WTC11 (cell line): ENCODE measurements at regions not wholly inside any gene's neighbourhood (a gene's known extent, or its start where the extent isn't known, plus 50 kb on each side); places are given as distances from the start of the nearest gene placed in this dataset.

Experiments used
- CREM ChIP-seq: sonication (generic); formaldehyde crosslinking; IDR thresholded peaks from 2 replicates; pipeline ENCODE4 v1.8.1; 2022; ENCODE audit warnings: mild to moderate bottlenecking, missing genetic modification reagents, moderate library complexity
- CTCF ChIP-seq: fragments of 200-600 bp; IDR thresholded peaks from 2 replicates; pipeline ENCODE4 v1.8.0; 2022; ENCODE audit warnings: antibody characterized with exemption
- FOXP1 ChIP-seq: sonication (generic); formaldehyde crosslinking; IDR thresholded peaks from 2 replicates; pipeline ENCODE4 v1.8.0; 2022; ENCODE audit warnings: missing genetic modification reagents, mild to moderate bottlenecking, moderate library complexity, borderline replicate concordance
- MAX ChIP-seq: sonication (generic); formaldehyde crosslinking; IDR thresholded peaks from 2 replicates; pipeline ENCODE4 v1.8.0; 2022; ENCODE audit warnings: mild to moderate bottlenecking, missing genetic modification reagents
- ZNF512 ChIP-seq: sonication (generic); formaldehyde crosslinking; IDR thresholded peaks from 2 replicates; pipeline ENCODE4 v1.8.1; 2022; ENCODE audit warnings: missing genetic modification reagents, borderline replicate concordance

GRCh38 chr1:57696904-57697303 lies 273.0 kb upstream of the DAB1 start:
- no peak for TF ChIP-seq ZNF512 (CRISPR knock-in tag)
- TF ChIP-seq MAX: no peak
- no peak for TF ChIP-seq CTCF
- no peak for TF ChIP-seq CREM
- no peak for TF ChIP-seq FOXP1 (CRISPR knock-in tag)
